Cerebellar cortex (tissue), 1 donor: ENCODE measurements at regions not wholly inside any gene's neighbourhood (a gene's known extent, or its start where the extent isn't known, plus 50 kb on each side); places are given as distances from the start of the nearest gene placed in this dataset.
"Not testable (repeated sequence)": the region's sequence is repeated elsewhere in the genome, so short reads cannot be mapped to it uniquely, and the experiment has no call there.

Source experiments
- DNase-seq: peaks from one replicate; pipeline ENCODE4 v3.0.0-alpha.2; 2015; ENCODE audit warnings: low spot score

DNA sequence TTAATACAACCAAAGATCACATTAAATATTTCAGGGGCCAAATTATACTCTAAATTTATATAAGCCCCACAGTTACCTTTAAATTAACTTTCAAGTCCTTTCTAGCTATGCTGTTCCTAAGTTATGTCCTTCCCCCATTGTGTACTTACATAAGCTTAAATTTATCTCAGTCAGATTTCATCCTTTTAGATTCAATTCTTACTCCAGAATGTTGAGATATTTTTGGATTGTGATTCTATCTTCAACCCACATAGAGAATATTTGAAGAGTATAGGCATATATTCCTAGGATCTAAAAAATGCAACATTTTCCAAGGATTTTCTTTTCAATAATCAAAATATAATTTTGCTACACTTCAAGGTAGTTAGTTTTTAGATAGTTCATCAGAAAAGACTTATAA lies 242.8 kb downstream of the KCNE4 start:
- no peak for DNase-seq

DNA sequence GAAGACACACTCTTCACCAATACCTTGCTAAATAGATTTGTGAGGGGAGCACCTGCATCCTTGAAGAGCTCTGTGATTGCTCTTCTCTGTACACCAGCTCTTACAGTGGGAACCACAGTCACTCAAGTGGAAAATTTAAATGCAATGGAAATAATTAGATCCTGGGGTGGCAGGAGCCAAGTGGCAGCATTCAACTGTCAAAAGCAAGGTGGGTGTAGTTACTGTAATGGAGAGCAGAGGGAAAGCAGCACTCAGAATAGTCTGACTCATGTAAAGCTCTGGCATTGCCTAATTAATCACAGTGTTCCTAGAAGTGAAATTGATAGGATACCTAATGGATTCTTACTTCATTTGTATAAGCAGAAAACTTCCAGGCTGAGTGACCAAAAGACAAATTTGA lies 245.8 kb downstream of the KCNE4 start:
- no peak for DNase-seq

DNA sequence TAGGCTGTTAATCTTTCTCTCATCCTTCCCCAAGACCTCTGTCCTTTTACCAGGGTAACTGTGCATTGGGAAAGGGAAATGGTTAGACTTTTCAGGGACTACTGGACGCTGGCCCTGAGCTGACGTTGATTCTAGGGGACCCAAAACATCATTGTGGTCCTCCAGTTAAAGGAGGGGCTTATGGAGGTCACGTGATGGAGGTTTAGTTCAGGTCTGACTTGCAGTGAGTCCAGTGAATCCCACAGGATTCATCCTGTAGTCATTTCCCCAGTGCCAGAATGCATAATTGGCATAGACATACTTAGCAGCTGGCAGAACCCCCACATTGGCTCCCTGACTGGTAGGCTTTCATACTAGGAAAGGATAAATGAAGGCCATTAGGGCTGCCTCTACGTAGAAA lies 246.3 kb downstream of the KCNE4 start:
- DNase-seq, result not testable (repeated sequence)

DNA sequence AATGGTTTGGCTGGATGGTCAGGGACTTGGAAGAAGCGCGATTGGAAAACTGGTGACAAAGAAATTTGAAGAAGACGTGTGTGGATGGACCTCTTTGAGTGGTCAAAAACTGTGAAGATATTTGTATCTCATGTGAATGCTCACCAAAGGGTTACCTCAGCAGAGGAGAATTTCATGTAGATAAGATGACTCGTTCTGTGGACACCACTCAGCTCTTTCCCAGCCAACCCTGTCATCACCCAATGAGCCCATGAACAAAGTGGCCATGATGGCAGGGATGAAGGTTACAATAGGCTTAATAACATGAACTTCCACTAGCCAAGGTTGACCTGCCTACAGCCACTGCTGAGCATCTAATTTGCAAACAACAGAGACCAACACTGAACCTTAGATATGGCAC lies 248.3 kb downstream of the KCNE4 start:
- DNase-seq, result no peak

DNA sequence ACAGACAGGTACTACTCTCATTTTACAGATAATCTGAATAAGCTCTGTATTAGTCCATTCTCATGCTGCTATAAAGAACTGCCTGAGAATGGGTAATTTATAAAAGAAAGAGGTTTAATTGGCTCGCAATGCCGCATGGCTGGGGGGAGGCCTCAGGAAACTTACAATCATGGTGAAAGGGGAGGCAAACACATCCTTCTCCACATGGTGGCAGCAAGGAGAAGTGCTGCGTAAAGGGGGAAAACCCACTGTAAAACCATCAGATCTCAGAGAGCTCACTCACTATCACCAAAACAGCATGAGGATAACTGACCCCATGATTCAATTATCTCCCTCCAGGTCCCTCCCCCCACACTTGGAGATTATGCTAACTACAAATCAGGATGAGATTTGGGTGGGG lies 254.4 kb downstream of the KCNE4 start:
- peak; percentile 6 for DNase-seq

DNA sequence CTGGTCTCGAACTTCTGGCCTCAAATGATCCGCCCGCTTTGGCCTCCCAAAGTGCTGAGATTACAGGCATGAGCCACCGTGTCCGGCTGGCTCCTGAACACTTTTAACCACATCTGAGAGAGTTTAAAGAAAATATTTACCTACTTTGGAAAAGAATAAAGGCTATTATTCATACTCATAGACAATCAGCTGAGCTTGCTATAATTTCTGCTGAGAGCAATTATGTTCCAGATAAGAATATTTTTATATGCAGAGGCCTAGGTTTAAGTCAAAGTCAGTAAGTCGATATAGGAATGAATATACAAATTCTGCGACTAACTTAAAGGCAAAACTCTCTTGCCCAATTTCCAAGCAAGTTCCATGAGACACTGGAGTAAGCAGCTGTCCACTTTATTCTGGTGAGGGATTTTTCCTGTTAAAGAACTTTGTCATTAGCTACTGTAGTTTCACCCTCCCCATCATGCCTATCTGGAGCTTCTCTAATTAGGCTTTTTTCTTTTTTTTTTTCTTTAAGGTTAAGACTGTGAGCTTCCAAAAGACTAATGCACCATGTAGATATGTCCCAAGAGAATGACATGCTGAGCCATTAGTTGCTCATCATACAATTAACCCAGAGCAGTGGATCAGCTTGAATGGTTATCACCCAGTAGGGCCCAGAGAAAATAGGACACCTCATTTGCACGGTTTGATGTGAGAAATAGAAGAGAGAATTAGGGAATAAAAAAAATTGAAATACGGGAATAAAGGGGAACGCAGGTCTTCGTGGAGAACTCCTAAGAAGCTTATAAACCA lies 260.1 kb downstream of the KCNE4 start:
- no peak for DNase-seq

DNA sequence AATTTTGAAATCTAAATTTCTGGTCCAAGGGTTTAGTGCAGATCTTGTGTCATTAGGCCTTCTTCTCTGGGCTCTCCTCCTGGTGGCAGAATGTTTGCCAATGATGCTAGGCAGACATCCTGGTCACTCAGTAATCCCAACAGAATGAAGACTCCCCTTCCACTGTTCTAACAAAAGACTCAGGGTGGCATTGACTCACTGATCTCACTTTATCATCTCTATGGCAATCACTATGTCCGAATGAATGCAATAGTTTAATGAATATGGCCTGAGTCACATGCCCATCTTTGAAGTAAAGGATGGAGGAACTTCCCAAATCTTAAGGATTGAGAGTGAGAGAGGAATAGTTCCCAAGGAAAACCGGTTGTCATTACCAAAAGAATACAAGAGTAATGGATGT lies 261.1 kb downstream of the KCNE4 start:
- DNase-seq, result no peak

DNA sequence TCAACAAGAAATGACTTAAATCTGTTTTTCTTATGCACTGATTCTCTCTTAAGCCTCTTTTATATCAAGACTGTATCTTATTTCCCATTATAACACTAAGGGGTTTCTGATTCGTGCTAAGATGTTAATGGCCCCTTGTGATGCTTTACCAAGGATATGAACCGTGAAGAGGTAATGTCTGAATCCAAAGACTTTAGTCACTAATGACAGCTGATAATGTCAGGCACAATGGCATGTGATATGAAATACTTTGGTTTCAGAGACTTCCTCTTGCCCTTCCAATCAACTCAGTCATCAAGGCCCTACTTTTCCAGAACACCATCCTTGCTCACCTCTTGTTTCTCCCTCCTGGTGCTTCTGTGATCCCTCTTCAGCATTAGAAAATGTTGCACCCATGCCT lies 262.8 kb downstream of the KCNE4 start:
- DNase-seq, result no peak

DNA sequence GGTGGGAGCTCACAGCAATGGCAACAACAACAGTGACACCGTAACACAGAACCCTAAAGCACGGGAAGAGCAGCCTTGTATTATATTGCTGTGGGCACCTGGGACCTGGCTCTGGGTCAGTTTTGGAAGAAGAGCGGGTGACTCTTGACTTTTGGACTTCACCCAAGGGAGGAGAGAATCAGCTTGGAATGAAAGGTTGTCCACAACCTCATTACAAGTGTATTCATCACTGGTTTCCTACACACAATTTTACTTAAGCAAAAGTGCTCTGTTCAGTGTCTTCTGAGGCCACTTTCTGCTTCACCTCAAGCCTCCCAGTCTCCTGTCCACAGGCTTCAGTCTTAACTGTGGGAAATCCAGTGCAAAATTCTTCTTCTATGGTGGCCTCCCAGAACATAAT lies 263.8 kb downstream of the KCNE4 start:
- DNase-seq, result no peak

DNA sequence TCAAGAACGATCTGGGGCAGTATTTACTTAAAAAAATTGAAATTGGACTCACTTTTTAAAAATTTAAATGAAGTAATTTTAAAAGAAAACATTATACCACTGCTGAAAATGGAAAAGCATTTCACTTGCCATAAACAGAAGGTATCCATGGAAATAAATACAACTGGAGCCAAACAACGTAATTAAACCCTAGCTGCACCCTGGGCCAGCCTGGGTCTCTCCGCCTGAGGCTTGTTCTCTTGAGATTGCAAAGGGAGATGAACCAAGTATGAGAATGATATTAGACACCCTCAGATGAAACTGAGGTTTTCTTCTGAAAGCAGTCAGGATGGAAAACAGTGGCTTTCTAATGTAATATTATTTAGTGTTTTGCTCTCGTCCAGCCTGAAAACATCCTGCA lies 264.4 kb downstream of the KCNE4 start:
- DNase-seq, result no peak

DNA sequence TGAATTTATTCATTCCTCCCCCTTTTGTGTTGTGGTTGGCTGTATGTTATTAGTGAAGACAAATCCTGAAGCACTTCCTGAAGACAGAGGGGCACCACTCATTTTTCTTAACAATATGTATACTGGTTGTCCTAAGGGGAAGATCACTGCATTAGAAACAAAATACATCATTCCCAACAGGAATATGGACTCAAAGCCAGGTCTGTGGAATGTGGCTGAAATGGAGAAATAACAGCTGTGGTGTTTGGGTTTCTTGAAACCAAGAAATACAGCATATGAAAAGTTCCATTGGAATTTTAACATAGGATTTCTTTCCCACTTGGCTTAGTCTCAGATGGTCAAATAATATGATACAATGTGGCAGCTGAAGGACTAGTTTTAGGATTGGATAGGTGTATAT lies 267.6 kb downstream of the KCNE4 start:
- DNase-seq, result no peak

DNA sequence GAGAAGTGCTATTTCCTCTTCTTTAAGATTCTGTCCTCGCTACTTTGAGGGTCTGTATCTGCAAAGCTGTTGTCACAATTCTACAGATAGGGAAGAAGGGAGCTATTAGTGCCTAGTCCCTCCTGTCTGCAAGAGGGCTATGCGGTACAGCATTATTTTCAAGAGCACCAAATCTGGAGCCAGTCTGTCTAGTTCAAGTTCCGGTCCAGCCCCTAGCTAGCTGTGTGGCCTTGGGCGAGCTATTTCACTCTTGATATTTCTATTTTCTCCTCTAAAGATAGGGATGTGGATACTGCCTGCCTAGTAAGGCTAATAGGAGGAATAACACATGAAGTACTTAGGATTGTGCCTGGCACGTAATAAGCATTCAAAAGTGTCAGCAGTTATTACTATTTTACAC lies 272.4 kb downstream of the KCNE4 start:
- no peak for DNase-seq

DNA sequence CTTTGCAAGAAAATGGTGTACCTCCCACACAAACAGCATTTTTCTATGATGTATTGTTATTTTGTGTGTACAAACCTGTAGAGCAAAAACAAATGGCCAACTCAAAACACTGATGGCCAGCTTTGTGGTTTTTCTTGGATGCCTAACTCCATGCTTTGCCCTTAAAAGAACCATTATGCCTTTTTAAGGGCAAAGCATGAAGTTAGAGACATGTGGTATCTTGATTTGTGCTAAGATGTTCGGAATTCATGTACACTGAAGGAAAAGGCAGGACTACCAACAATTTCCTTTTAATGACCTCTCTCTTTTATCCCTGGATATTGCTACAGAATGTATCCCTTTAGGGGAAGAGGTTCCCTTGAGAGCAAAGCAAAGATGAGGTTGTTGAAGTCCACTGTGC lies 273.6 kb downstream of the SCG2 start:
- DNase-seq, result no peak

DNA sequence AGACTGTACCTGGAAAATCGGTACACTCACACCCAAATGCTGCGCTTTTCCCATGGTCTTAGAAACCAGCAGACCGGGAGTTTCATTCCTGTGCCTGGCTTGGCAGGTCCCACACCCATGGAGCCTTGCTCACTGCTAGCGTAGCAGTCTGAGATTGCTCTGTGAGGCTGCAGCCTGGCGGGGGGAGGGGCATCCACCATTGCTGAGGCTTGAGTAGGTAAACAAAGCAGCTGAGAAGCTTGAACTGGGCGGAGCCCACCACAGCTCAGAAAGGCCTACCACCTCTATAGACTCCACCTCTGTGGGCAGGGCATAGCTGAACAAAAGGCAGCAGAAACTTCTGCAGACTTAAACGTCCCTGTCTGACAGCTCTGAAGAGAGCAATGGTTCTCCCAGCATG lies 271.4 kb downstream of the SCG2 start:
- DNase-seq, result not testable (repeated sequence)

DNA sequence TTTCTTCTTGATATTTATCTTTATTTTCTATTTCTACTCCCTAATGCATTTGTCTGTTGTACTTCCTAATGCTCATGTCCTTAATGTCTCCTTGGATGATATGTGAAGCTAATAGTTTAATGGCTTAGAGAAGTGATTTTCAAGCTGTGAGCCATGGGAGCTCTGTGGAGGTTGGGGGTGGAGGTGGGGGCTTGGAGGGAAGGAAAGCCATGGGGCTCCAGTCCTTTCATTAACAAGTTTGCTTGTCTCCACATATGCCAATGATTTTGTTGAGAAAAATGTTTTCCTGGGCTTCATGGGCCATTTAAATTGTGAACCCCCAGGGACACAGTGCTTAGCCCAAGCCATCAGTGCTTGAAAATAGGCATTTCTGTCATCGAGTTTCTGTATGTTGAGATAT lies 264.1 kb downstream of the SCG2 start:
- DNase-seq, result no peak

DNA sequence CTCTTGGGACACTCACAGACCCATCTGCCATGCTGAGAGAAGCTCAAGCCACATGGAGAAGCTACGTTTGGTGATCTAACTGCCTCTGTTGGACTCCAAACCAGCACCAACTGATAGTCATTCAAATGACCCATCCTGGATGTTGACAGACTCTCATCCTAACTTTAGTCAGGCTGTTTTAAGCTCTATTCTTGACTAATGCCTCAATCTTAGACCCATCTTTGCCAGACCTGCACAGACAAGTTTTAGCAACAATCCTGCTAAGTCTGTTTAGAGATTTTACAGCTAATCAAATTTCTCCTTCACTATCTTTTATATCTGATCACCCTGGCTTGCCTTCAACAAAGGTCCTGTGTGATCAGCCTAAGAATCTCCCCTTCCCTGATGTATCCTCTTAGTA lies 245.1 kb downstream of the SCG2 start:
- no peak for DNase-seq

DNA sequence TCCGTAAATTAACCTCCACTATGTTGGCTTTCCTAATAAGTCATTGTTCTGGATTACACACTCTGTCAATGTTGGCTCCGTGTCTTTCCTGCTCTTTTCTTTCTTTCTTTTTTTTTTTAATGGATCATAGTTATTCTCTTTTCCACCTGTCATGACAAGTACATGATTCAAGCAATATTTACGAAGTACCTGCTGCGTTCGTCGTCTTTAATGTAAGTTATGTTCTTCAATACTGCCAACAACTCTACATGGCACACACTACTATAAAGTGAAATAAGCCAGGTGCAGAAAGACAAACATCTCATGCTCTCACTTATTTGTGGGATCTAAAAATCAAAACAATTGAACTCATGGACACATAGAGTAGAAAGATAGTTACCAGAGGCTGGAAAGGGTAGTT lies 239.1 kb downstream of the SCG2 start:
- DNase-seq, result no peak

DNA sequence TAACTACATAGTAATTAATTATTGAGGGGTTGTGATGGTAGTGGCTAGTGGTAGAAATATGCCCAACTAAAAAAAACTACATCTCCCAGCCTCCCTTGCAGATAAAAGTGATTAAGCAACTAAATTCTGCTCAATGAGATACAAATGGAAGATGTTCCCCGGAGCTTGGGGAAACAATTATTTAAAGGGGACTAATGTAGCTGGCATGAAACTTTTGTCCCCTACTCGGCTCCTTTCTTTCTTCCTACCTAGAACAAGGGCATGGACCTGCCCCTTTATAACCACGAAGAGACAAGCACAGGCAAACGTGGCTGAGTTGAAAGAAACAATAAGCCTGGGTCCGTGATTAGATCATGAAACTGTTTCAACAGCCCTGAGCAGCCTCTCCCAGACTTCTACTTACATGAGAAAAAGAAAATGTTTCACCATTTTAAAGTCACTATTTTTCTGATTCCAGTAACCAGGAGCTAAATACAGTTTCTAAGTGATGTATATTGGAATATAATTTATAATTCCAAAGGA lies 236.9 kb downstream of the SCG2 start:
- no peak for DNase-seq

DNA sequence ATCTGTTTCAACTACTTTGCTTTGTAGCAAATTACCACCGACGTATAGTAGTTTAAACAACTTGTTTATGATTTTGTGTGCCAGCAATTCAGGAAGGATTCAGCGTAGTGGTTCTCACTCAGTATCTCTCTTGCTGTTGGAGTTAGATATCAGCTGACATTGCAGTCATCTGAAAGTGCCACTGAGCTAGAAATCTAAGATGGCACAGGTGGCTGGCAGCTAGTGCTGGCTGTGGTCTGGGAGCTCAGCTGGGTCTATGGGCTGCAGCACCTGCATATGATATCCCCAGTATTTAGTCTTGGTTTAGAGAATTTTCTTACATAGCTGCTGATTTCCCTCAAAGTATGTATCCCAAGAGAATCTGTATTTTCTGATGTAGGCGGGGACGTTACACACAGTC lies 235.6 kb downstream of the SCG2 start:
- DNase-seq, result no peak

DNA sequence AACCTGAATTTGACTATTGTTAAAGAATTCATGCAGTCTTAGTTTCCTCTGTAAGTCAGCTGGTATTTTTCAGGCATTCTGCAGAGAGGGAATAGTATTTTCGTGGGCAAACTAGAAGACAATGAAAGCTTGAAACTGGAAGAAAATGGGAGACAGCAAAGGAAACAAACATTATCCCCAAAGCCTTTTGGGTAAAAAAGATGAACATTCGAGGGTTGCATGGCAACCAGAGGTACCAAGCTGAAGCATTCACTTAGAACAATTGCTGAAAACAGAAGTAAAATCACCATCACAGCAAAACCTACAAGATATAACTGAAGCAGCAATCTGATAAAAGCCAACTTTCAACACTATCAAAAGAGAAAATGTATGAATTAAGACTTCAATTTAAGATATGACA lies 233.7 kb downstream of the SCG2 start:
- DNase-seq, result no peak

DNA sequence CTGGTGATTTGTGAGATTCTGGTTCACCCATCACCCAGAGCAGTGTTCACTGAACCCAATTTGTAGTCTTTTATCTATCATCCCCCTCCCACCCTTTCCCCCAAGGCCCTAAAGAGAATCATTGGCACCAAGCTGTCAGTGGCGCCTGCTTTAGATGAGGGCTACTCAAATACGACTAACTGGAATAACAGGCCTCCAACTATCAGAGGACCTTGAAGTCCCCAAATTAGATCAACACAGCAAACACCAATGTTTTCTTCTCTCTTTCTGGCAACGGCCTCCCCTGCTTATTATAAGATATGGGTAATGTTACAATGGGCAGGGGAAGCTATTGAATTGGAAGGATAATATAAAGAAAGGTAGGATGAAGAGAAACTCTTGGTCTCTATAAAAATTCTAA lies 232.3 kb downstream of the SCG2 start:
- no peak for DNase-seq

DNA sequence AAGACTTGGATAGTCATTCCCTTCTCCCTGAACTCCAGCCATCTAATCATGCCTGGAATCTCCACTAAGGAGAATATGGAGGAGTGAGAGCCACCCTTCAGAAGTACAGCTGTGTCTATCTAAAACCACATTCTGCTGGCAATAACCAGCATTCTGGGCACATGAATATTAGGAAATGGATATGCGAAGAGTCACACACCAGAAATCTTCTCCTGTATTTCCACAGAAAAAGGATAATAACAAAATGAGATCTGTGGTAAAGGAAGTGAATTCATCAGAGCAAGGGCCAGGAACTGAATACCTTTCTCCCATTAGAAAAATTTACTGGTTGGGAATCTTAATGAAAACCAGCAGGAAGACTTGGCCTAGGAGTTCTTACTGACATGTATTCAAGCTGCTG lies 218.8 kb downstream of the SCG2 start:
- DNase-seq, result no peak

DNA sequence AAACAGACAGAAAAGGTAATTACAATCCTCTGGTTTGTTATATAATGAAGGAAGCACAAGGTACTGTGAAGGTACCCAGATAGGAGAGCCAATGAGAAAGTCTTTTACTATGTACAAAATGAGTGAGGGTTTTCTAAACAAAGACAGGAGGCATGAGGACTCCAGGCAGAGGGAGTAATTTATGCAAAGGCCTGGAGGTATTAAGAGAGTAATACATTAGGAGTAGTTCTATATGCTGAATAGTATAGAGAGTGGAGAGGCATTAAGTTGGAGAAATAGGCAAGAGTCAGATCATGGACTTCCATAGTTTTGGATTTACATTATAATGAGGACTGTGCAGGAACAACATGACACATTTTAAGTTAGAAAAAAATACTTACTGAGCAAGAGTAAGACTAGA lies 216.0 kb downstream of the SCG2 start:
- DNase-seq, result no peak

DNA sequence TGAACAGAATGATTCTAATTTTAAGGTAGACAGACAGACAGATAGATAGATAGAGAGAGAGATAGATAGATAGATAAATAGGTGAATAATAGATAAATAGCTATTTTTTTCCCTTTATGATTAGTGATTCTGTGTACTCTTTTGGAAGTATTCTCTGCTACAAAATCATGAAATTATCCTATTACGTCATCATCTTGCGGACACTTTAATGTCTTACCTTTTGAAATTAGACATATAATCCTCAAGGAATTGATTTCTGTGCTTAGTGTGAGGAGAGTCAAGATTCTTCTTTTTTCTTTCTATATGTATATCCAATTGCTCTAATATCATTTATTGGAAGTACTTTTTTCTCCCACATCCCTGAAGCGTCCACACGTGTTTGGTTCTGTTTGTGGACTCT lies 215.2 kb downstream of the SCG2 start:
- DNase-seq, result no peak
